HL-60 (cell line): ENCODE measurements at regions not wholly inside any gene's neighbourhood (a gene's known extent, or its start where the extent isn't known, plus 50 kb on each side); places are given as distances from the start of the nearest gene placed in this dataset.

Experiments used
- CTCF ChIP-seq: IDR thresholded peaks from one replicate; pipeline ENCODE4 v1.5.1; 2011; ENCODE audit warnings: low read length, control low read depth, inconsistent platforms; ENCODE audit not compliant: insufficient read depth
- GABPA ChIP-seq: IDR thresholded peaks from 2 replicates; pipeline ENCODE4 v1.6.1; 2012; ENCODE audit warnings: low read depth
- POLR2AphosphoS5 ChIP-seq: IDR thresholded peaks from 2 replicates; pipeline ENCODE4 v1.6.1; 2012; ENCODE audit warnings: low read depth
- TF ChIP-seq, protein P1 (sequence below): IDR thresholded peaks from 2 replicates; pipeline ENCODE4 v1.6.1; 2012; ENCODE audit warnings: low read depth; ENCODE audit not compliant: insufficient replicate concordance

DNA sequence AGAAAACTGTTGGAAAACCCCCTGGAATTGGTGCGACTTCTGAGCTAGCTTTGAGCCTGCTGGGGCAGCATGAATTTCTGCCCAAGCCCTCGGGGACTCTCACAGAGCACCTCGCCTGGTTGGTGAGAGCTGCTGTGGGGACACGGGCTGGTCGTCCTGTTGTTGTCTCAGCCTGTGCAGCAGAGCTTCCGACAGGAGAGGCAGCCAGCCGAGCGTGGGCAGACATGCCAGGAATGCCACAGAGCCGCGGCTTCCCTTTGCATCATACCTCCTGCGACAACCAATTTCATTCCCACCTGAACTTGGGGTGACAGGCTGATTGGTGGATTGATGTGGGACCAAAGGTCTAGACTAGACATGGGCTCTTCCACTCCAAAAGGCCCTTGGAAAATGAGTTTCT lies 60.2 kb upstream of the NRBF2 start:
- TF ChIP-seq CTCF (no peak), POLR2AphosphoS5 (no peak), GABPA (no peak)
- TF ChIP-seq, protein P1, sequence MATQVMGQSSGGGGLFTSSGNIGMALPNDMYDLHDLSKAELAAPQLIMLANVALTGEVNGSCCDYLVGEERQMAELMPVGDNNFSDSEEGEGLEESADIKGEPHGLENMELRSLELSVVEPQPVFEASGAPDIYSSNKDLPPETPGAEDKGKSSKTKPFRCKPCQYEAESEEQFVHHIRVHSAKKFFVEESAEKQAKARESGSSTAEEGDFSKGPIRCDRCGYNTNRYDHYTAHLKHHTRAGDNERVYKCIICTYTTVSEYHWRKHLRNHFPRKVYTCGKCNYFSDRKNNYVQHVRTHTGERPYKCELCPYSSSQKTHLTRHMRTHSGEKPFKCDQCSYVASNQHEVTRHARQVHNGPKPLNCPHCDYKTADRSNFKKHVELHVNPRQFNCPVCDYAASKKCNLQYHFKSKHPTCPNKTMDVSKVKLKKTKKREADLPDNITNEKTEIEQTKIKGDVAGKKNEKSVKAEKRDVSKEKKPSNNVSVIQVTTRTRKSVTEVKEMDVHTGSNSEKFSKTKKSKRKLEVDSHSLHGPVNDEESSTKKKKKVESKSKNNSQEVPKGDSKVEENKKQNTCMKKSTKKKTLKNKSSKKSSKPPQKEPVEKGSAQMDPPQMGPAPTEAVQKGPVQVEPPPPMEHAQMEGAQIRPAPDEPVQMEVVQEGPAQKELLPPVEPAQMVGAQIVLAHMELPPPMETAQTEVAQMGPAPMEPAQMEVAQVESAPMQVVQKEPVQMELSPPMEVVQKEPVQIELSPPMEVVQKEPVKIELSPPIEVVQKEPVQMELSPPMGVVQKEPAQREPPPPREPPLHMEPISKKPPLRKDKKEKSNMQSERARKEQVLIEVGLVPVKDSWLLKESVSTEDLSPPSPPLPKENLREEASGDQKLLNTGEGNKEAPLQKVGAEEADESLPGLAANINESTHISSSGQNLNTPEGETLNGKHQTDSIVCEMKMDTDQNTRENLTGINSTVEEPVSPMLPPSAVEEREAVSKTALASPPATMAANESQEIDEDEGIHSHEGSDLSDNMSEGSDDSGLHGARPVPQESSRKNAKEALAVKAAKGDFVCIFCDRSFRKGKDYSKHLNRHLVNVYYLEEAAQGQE = no peak
